Type B pancreatic cell (in vitro differentiated cells): ENCODE measurements at regions not wholly inside any gene's neighbourhood (a gene's known extent, or its start where the extent isn't known, plus 50 kb on each side); places are given as distances from the start of the nearest gene placed in this dataset.

ENCODE experiments used
- DNase-seq: peaks from one replicate; pipeline ENCODE4 v3.0.0; 2021; ENCODE audit warnings: mixed read lengths; ENCODE audit not compliant: unreplicated experiment; ENCODE audit errors: extremely low spot score
- H3K27ac Mint-ChIP-seq: 2 replicates; pipeline ENCODE4 v1.8.0; 2021; ENCODE audit warnings: mild to moderate bottlenecking, mixed read lengths
- H3K27me3 Mint-ChIP-seq: 2 replicates; pipeline ENCODE4 v1.8.0; 2021; ENCODE audit warnings: mixed read lengths
- H3K36me3 Mint-ChIP-seq: 2 replicates; pipeline ENCODE4 v1.8.0; 2021; ENCODE audit warnings: mixed read lengths
- H3K4me1 Mint-ChIP-seq: one replicate; pipeline ENCODE4 v1.8.0; 2021; ENCODE audit warnings: mixed read lengths; ENCODE audit not compliant: unreplicated experiment
- H3K4me3 Mint-ChIP-seq: 2 replicates; pipeline ENCODE4 v1.8.0; 2021; ENCODE audit warnings: mild to moderate bottlenecking, mixed read lengths
- H3K9me3 Mint-ChIP-seq: 2 replicates; pipeline ENCODE4 v1.8.0; 2021; ENCODE audit warnings: mixed read lengths
- TF ChIP-seq, protein P1 (sequence below): fragments of 200-600 bp; sonication (generic); conservative IDR thresholded peaks from 2 replicates; pipeline ENCODE4 v1.5.0; 2021; ENCODE audit warnings: antibody characterized with exemption, mild to moderate bottlenecking

DNA sequence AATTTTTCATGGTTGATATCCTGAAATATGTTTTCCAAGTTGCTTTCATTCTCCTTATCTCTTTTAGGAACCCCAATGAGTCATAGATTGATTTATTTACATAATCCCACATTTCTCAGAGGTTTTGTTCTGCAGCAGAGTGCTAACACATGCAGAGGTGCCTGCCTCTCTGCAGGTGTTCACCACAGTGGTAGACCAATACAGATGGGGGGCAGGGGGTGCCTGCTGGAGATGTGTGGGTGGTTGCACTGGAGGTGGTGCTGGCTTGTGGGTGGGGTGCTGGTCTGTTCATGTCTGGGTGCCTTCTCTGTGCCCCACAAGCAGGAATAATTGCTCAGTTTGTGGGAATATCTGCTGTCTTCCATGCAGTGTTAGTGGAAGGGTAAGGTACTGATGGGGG lies 131.1 kb downstream of the JRKL start:
- H3K9me3 Mint-ChIP-seq: peaks cover 5% of the 10 kb centered on the region
- H3K4me3 Mint-ChIP-seq: no peak overlapping the region
- no peaks in the 10 kb centered on the region for H3K4me1 Mint-ChIP-seq
- no peak overlapping the region for H3K27ac Mint-ChIP-seq
- DNase-seq: no peak
- TF ChIP-seq, protein P1, sequence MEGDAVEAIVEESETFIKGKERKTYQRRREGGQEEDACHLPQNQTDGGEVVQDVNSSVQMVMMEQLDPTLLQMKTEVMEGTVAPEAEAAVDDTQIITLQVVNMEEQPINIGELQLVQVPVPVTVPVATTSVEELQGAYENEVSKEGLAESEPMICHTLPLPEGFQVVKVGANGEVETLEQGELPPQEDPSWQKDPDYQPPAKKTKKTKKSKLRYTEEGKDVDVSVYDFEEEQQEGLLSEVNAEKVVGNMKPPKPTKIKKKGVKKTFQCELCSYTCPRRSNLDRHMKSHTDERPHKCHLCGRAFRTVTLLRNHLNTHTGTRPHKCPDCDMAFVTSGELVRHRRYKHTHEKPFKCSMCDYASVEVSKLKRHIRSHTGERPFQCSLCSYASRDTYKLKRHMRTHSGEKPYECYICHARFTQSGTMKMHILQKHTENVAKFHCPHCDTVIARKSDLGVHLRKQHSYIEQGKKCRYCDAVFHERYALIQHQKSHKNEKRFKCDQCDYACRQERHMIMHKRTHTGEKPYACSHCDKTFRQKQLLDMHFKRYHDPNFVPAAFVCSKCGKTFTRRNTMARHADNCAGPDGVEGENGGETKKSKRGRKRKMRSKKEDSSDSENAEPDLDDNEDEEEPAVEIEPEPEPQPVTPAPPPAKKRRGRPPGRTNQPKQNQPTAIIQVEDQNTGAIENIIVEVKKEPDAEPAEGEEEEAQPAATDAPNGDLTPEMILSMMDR: no peak
- no peaks in the 10 kb centered on the region for H3K27me3 Mint-ChIP-seq
- no peaks in the 10 kb centered on the region for H3K36me3 Mint-ChIP-seq

DNA sequence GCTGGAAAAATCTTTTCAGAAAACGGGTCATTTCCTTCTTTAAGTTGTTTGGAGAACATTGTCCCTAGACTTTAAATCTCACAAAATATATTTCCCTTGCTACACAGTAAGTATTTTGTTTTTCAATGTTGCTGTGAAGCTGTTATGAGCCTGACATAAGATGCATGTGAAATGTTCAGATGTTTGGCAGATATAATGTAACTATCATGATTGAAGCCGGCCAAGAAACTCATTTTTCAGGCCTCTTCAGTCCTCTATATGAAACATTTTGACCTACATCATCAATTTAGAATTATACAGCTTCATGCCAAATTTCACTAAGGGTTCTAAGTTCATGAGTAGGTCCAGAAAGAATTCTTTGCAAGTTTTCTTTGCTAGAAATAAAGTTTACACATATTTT lies 133.8 kb downstream of the JRKL start:
- TF ChIP-seq, protein P1: no peak
- no peaks in the 10 kb centered on the region for H3K4me1 Mint-ChIP-seq
- H3K27me3 Mint-ChIP-seq: no peaks in the 10 kb centered on the region
- H3K4me3 Mint-ChIP-seq: no peak overlapping the region
- no peak overlapping the region for H3K27ac Mint-ChIP-seq
- H3K9me3 Mint-ChIP-seq: peaks cover 5% of the 10 kb centered on the region
- no peak for DNase-seq
- no peaks in the 10 kb centered on the region for H3K36me3 Mint-ChIP-seq

DNA sequence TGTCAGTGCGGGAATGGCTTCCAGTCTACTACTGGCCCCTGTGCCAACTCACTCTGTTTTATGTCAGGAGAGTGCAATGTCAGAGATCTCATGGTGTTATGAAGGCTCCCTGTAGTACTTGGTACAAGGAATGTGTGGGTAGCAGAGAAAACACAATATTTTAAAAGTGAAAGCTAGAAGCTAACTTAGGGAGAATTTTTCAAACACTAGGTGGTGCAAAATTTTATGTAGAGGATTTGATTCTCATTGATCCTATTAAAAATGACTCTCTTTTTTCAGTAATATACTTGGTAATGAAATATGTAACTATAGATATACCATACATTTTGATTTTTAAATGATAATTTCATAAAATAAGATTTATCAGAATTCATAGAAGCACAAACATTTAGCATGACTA lies 134.7 kb downstream of the JRKL start:
- Mint-ChIP-seq H3K27me3 (no peaks in the 10 kb centered on the region), H3K4me3 (no peak overlapping the region), H3K9me3 (peaks cover 9% of the 10 kb centered on the region), H3K4me1 (no peaks in the 10 kb centered on the region), H3K27ac (no peak overlapping the region), H3K36me3 (no peaks in the 10 kb centered on the region)
- DNase-seq: no peak
- TF ChIP-seq, protein P1: peak; percentile 19

DNA sequence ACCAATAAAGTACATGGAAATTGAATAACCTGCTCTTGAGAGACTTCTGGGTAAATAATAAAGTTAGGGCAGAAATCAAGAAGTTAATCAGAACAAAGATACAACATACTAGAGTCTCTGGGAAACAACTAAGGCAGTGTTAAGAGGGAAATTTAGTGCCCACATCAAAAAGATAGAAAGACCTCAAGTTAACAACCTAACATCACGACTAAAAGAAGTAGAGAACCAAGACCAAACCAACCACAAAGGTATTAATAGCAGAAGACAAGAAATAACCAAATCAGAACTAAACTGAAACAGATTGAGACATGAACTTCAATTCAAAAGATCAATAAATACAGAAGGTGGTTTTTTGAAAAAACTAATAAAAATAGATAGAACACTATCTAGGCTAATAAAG lies 140.7 kb downstream of the JRKL start:
- Mint-ChIP-seq H3K9me3 (peaks cover 5% of the 10 kb centered on the region), H3K27me3 (no peaks in the 10 kb centered on the region), H3K4me3 (no peak overlapping the region), H3K4me1 (no peaks in the 10 kb centered on the region), H3K27ac (no peak overlapping the region), H3K36me3 (no peaks in the 10 kb centered on the region)
- DNase-seq: no peak
- TF ChIP-seq, protein P1: no peak

DNA sequence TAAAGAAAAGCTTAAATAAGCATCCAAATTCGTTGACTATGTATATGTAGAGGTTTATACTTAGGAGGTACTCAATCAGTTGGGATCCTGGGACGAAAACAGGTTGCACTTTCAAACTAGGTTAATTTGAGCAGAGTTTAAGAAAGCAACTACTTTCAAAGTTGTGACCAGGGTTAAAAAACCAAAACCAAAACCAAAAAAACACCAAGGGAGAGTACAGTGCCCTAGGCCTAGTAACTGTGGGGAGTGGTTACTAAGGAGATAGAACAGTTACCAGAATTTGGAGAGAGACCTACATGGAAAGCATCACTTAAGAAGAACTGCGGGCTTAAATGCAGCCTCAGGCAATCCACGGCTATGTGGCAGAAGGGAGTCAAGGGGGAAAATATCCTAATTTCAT lies 148.3 kb downstream of the JRKL start:
- peaks cover 4% of the 10 kb centered on the region for H3K9me3 Mint-ChIP-seq
- TF ChIP-seq, protein P1: no peak

DNA sequence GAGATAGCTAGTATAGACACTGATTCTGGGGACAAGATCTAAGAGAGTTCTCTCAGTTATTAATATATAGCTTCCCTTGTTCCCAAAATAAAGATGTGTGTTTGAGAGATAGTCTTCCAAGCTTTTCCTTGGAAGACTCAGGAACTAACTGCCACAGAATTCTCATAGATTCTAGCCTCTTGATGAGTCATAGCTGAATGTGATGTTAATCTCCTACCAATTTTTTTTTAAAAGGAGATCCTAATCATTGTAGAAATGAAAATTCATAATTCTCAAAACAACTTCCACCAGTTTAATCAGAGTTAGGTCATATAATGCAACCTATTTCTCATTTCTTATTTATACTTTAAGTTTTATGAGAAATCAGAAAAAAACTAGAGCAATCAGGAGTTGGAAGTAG lies 148.8 kb downstream of the JRKL start:
- H3K27me3 Mint-ChIP-seq: no peaks in the 10 kb centered on the region
- H3K4me3 Mint-ChIP-seq: no peak overlapping the region
- H3K27ac Mint-ChIP-seq: no peak overlapping the region
- TF ChIP-seq, protein P1: no peak
- no peaks in the 10 kb centered on the region for H3K4me1 Mint-ChIP-seq
- no peaks in the 10 kb centered on the region for H3K36me3 Mint-ChIP-seq
- DNase-seq: no peak
- H3K9me3 Mint-ChIP-seq: peaks cover 4% of the 10 kb centered on the region

More for the DNA sequence above, 148.3 kb downstream of the JRKL start:
- H3K27ac Mint-ChIP-seq: no peak overlapping the region
- no peak for DNase-seq
- H3K36me3 Mint-ChIP-seq: no peaks in the 10 kb centered on the region
- no peak overlapping the region for H3K4me3 Mint-ChIP-seq
- H3K4me1 Mint-ChIP-seq: no peaks in the 10 kb centered on the region
- H3K27me3 Mint-ChIP-seq: no peaks in the 10 kb centered on the region
